ENCODE measurements at regions not wholly inside any gene's neighbourhood (a gene's known extent, or its start where the extent isn't known, plus 50 kb on each side); places are given as distances from the start of the nearest gene placed in this dataset.

GRCh38 chr2:162890690-162891311 lies 52.2 kb upstream of the KCNH7 start:
- TF ChIP-seq, protein P1, sequence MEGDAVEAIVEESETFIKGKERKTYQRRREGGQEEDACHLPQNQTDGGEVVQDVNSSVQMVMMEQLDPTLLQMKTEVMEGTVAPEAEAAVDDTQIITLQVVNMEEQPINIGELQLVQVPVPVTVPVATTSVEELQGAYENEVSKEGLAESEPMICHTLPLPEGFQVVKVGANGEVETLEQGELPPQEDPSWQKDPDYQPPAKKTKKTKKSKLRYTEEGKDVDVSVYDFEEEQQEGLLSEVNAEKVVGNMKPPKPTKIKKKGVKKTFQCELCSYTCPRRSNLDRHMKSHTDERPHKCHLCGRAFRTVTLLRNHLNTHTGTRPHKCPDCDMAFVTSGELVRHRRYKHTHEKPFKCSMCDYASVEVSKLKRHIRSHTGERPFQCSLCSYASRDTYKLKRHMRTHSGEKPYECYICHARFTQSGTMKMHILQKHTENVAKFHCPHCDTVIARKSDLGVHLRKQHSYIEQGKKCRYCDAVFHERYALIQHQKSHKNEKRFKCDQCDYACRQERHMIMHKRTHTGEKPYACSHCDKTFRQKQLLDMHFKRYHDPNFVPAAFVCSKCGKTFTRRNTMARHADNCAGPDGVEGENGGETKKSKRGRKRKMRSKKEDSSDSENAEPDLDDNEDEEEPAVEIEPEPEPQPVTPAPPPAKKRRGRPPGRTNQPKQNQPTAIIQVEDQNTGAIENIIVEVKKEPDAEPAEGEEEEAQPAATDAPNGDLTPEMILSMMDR (conservative IDR thresholded peaks at IDR 0.05; ENCODE audit: low read depth, low read length) = peak; percentile 95
- TF ChIP-seq EZH2phosphoT487 (IDR thresholded peaks at IDR 0.05; ENCODE audit: borderline replicate concordance, low read length) (no peak), EZH2 (IDR thresholded peaks at IDR 0.05; ENCODE audit: low read length, unreplicated experiment) (no peak)

Data from PC-3 (cell line).